ENCODE measurements at regions not wholly inside any gene's neighbourhood (a gene's known extent, or its start where the extent isn't known, plus 50 kb on each side); places are given as distances from the start of the nearest gene placed in this dataset.

DNA sequence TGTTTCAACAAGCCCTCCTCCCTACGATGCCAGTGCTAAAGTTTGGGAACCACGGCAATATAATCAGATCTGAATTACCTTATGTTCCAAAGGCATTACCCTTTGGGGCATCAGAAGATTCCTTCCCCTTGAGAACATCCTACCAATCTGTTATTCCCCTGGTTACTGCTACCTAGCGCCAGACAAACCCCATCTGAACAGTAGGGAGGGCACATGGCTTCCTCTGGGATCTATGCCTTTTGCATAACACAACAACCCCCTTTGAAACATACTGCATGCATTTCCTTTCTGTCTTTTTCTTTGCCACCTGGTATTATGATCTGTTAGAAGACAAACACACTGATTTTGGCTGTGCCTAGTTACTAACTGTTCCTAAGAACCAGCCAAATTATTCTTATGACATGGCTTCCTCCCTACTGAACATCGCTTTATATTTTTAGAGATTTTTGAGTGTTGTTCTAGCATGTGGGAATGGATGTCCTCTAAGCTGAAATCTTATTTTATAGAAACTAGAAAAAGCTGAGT, 103.9 kb upstream of the DAPK1 start:
- POLR2A ChIA-PET: no interaction called here
- DNase-seq (ENCODE audit: low spot score): no peak
- Histone ChIP-seq H3K36me3 (ENCODE audit: insufficient read depth, low read length) (no peaks in the 10 kb centered on the region), H3K79me2 (ENCODE audit: insufficient read depth, low read depth, low read length) (no peaks in the 10 kb centered on the region), H3K4me1 (ENCODE audit: insufficient read depth, low read length, poor library complexity, severe bottlenecking) (no peaks in the 10 kb centered on the region), H3K4me3 (ENCODE audit: low read depth, low read length, poor library complexity, severe bottlenecking) (no peak overlapping the region), H3K9me2 (ENCODE audit: insufficient read depth, low read length) (0 out of 2 replicates have a peak, but pooled peaks cover 3% of the 10 kb centered on the region), H3K4me2 (ENCODE audit: low read length) (no peak overlapping the region), H3K9me3 (ENCODE audit: low read length) (no peaks in the 10 kb centered on the region), H4K20me1 (ENCODE audit: insufficient read depth, low read length) (no peaks in the 10 kb centered on the region), H2AFZ (ENCODE audit: low read length) (no peak overlapping the region), H3K27ac (ENCODE audit: low read depth, low read length, poor library complexity, severe bottlenecking) (no peak overlapping the region)
- BruUV-seq (replicated peaks): no TSS peak
- CTCF ChIA-PET (ENCODE audit: unreplicated experiment): no interaction called here
- no peak for TF ChIP-seq EZH2phosphoT487 (IDR thresholded peaks at IDR 0.05; ENCODE audit: borderline replicate concordance, low read depth, low read length)
- TF ChIP-seq, protein P1, sequence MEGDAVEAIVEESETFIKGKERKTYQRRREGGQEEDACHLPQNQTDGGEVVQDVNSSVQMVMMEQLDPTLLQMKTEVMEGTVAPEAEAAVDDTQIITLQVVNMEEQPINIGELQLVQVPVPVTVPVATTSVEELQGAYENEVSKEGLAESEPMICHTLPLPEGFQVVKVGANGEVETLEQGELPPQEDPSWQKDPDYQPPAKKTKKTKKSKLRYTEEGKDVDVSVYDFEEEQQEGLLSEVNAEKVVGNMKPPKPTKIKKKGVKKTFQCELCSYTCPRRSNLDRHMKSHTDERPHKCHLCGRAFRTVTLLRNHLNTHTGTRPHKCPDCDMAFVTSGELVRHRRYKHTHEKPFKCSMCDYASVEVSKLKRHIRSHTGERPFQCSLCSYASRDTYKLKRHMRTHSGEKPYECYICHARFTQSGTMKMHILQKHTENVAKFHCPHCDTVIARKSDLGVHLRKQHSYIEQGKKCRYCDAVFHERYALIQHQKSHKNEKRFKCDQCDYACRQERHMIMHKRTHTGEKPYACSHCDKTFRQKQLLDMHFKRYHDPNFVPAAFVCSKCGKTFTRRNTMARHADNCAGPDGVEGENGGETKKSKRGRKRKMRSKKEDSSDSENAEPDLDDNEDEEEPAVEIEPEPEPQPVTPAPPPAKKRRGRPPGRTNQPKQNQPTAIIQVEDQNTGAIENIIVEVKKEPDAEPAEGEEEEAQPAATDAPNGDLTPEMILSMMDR (conservative IDR thresholded peaks at IDR 0.05; ENCODE audit: low read length): no peak
- intact Hi-C loops (cut with micrococcal nuclease; ENCODE audit: unreplicated experiment): no loop called here

DNA sequence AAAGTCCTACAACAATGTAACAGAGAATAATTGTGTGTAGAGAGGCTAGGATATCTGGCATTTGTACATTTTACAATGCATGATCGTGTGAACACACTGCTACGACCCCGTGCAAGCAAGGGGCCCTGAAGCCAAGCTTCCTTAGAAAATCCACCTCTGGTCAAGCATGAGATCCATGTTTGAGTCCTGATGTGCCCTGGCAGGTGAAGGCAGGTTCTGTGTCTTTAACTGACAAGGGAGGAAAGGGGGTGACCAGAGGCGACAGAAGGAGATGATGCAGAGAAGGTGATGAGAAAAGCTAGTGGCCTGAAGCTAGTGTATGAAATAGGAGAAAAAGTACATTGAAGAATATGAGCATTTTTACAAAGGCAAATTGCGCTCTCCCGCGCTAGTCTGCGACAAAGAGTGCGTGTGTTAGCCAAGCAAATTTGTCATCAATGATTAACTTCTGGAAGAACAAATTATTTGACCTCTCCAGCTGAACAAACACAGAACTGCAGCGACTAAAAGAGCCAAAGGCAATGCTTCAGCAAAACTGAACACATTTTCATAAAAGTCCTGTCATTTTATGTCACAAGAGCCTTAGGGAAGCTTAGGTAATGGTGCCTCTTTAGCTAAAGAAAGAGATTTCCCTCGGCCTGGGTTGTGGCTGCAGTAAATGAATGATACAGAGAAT, 101.7 kb upstream of the DAPK1 start:
- no peak for DNase-seq (ENCODE audit: low spot score)
- Histone ChIP-seq H3K27ac (ENCODE audit: low read depth, low read length, poor library complexity, severe bottlenecking) (no peak overlapping the region), H2AFZ (ENCODE audit: low read length) (no peak overlapping the region), H3K4me1 (ENCODE audit: insufficient read depth, low read length, poor library complexity, severe bottlenecking) (no peaks in the 10 kb centered on the region), H3K4me2 (ENCODE audit: low read length) (no peak overlapping the region), H3K4me3 (ENCODE audit: low read depth, low read length, poor library complexity, severe bottlenecking) (no peak overlapping the region), H3K79me2 (ENCODE audit: insufficient read depth, low read depth, low read length) (no peaks in the 10 kb centered on the region), H4K20me1 (ENCODE audit: insufficient read depth, low read length) (no peaks in the 10 kb centered on the region), H3K36me3 (ENCODE audit: insufficient read depth, low read length) (no peaks in the 10 kb centered on the region), H3K9me3 (ENCODE audit: low read length) (no peaks in the 10 kb centered on the region), H3K9me2 (ENCODE audit: insufficient read depth, low read length) (0 out of 2 replicates have a peak, but pooled peaks cover 3% of the 10 kb centered on the region)
- ChIA-PET POLR2A (interaction anchor here (0.5 to 0.7 kb wide), 2 partner anchors 50 to 71 kb away, joined by 3 to 5 read pairs; no protein-coding TSS in a partner anchor), CTCF (ENCODE audit: unreplicated experiment) (no interaction called here)
- no TSS peak for BruUV-seq (replicated peaks)
- no peak for TF ChIP-seq EZH2phosphoT487 (IDR thresholded peaks at IDR 0.05; ENCODE audit: borderline replicate concordance, low read depth, low read length)
- intact Hi-C loops (cut with micrococcal nuclease; ENCODE audit: unreplicated experiment): no loop called here

DNA sequence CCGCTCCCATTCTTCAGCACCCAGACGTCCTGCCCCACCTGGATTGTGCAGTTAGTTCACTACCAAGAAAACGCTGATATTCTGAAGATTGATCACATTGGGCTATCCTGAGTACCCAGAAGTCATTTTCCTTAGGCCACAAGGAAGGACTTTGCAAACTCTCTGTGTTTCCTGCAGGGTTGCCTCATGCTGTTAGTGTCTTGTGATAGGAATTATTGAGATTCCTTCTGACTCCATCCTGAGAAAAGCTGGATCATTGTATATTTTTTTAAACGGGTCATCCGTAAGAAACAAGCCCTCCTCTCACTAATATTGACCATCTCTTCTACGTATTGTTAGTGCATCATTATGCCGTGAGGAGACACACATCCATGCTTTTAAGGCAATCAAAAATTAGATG, 96.0 kb upstream of the DAPK1 start:
- no peaks in the 10 kb centered on the region for H3K79me2 ChIP-seq (ENCODE audit: insufficient read depth, low read depth, low read length)
- no peak overlapping the region for H2AFZ ChIP-seq (ENCODE audit: low read length)
- DNase-seq (ENCODE audit: low spot score): no peak
- no peaks in the 10 kb centered on the region for H4K20me1 ChIP-seq (ENCODE audit: insufficient read depth, low read length)
- no peak overlapping the region for H3K4me3 ChIP-seq (ENCODE audit: low read depth, low read length, poor library complexity, severe bottlenecking)
- ChIA-PET POLR2A (no interaction called here), CTCF (ENCODE audit: unreplicated experiment) (no interaction called here)
- H3K36me3 ChIP-seq (ENCODE audit: insufficient read depth, low read length): no peaks in the 10 kb centered on the region
- H3K4me1 ChIP-seq (ENCODE audit: insufficient read depth, low read length, poor library complexity, severe bottlenecking): no peaks in the 10 kb centered on the region
- no peak overlapping the region for H3K27ac ChIP-seq (ENCODE audit: low read depth, low read length, poor library complexity, severe bottlenecking)
- TF ChIP-seq, protein P1 (conservative IDR thresholded peaks at IDR 0.05; ENCODE audit: low read length): no peak
- TF ChIP-seq EZH2phosphoT487 (IDR thresholded peaks at IDR 0.05; ENCODE audit: borderline replicate concordance, low read depth, low read length): no peak
- no TSS peak for BruUV-seq (replicated peaks)
- no peaks in the 10 kb centered on the region for H3K9me3 ChIP-seq (ENCODE audit: low read length)
- H3K9me2 ChIP-seq (ENCODE audit: insufficient read depth, low read length): 0 out of 2 replicates have a peak, but pooled peaks cover 3% of the 10 kb centered on the region
- no peak overlapping the region for H3K4me2 ChIP-seq (ENCODE audit: low read length)
- intact Hi-C loops (cut with micrococcal nuclease; ENCODE audit: unreplicated experiment): no loop called here

All from OCI-LY7 (cell line).